ENCODE measurements at regions not wholly inside any gene's neighbourhood (a gene's known extent, or its start where the extent isn't known, plus 50 kb on each side); places are given as distances from the start of the nearest gene placed in this dataset.

GRCh38 chr3:38998086-38998485 is 53.7 kb downstream of the SCN11A start:
- TF ChIP-seq CTCF (IDR thresholded peaks at IDR 0.05) (no peak), EZH2 (IDR thresholded peaks at IDR 0.05) (no peak), EZH2phosphoT487 (IDR thresholded peaks at IDR 0.05) (no peak)

Data from neural progenitor cell (in vitro differentiated cells).